ENCODE measurements at regions not wholly inside any gene's neighbourhood (a gene's known extent, or its start where the extent isn't known, plus 50 kb on each side); places are given as distances from the start of the nearest gene placed in this dataset.

DNA sequence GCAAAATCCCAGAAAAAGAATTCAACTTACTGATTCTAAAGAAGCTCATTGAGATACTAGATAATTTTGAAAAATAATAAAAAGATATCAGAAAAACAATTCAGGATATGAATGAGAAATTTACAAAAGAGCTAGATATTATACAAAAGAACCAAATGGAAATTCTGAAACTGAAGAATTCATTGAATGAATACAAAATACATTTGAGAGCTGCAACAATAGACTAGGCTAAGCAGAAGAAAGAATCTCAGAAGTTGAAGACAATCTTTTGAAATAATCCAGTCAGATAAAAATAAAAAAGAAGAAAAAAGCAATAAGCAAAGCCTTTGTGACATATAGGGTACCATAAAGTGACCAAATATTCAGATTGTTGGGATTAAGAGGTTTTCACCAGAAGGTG lies 206.0 kb downstream of the CD109 start:
- TF ChIP-seq, protein P1, sequence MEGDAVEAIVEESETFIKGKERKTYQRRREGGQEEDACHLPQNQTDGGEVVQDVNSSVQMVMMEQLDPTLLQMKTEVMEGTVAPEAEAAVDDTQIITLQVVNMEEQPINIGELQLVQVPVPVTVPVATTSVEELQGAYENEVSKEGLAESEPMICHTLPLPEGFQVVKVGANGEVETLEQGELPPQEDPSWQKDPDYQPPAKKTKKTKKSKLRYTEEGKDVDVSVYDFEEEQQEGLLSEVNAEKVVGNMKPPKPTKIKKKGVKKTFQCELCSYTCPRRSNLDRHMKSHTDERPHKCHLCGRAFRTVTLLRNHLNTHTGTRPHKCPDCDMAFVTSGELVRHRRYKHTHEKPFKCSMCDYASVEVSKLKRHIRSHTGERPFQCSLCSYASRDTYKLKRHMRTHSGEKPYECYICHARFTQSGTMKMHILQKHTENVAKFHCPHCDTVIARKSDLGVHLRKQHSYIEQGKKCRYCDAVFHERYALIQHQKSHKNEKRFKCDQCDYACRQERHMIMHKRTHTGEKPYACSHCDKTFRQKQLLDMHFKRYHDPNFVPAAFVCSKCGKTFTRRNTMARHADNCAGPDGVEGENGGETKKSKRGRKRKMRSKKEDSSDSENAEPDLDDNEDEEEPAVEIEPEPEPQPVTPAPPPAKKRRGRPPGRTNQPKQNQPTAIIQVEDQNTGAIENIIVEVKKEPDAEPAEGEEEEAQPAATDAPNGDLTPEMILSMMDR (IDR thresholded peaks at IDR 0.05), result no peak
- TF ChIP-seq POLR2A (IDR thresholded peaks at IDR 0.05) (no peak), EP300 (IDR thresholded peaks at IDR 0.05; ENCODE audit: low read depth) (no peak), POLR2AphosphoS5 (IDR thresholded peaks at IDR 0.05) (no peak)

Measured in transverse colon (tissue), 4 donors.